WTC11 (cell line): ENCODE measurements at regions not wholly inside any gene's neighbourhood (a gene's known extent, or its start where the extent isn't known, plus 50 kb on each side); places are given as distances from the start of the nearest gene placed in this dataset.

ENCODE experiments used
- OVOL2 ChIP-seq: fragments of 250-450 bp; sonication (Bioruptor Pico); IDR thresholded peaks from 2 replicates; pipeline ENCODE4 v1.9.0; 2021; ENCODE audit warnings: mild to moderate bottlenecking, borderline replicate concordance
- TP53 ChIP-seq: sonication (generic); formaldehyde crosslinking; IDR thresholded peaks from 2 replicates; pipeline ENCODE4 v1.8.1; 2023; ENCODE audit warnings: mild to moderate bottlenecking, missing genetic modification reagents
- TF ChIP-seq, protein P1 (sequence below): sonication (generic); formaldehyde crosslinking; IDR thresholded peaks from 2 replicates; pipeline ENCODE4 v1.8.0; 2023; ENCODE audit warnings: missing genetic modification reagents
- TF ChIP-seq, protein P2 (sequence below): sonication (generic); formaldehyde crosslinking; IDR thresholded peaks from 2 replicates; pipeline ENCODE4 v1.8.0; 2022; ENCODE audit warnings: mild to moderate bottlenecking, missing genetic modification reagents
- TF ChIP-seq, protein P3 (sequence below): fragments of 200-600 bp; IDR thresholded peaks from 2 replicates; pipeline ENCODE4 v1.8.0; 2022; ENCODE audit warnings: antibody characterized with exemption

DNA sequence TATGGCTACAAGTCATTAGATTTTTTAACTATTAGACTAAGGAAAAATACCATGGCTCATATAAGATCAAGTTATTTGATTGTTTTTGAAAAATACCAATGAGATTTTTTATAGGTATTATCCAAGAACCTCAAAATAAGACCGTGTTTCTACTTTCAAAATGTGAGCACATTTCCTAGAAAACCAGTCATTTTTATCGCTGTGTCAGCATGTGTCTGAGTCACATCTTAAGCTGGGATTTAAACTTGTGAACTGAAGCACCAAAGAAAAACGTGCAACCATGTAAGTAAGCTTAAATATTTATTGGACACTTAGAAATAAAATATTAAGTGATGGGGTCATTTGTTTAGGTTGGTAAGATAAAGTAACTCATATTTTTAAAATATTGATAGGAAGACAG lies 1676.0 kb upstream of the NUDT12 start:
- TF ChIP-seq, protein P1, sequence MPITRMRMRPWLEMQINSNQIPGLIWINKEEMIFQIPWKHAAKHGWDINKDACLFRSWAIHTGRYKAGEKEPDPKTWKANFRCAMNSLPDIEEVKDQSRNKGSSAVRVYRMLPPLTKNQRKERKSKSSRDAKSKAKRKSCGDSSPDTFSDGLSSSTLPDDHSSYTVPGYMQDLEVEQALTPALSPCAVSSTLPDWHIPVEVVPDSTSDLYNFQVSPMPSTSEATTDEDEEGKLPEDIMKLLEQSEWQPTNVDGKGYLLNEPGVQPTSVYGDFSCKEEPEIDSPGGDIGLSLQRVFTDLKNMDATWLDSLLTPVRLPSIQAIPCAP (CRISPR knock-in tag), result no peak
- TF ChIP-seq OVOL2 (CRISPR knock-in tag) (no peak), TP53 (no peak)
- TF ChIP-seq, protein P2, sequence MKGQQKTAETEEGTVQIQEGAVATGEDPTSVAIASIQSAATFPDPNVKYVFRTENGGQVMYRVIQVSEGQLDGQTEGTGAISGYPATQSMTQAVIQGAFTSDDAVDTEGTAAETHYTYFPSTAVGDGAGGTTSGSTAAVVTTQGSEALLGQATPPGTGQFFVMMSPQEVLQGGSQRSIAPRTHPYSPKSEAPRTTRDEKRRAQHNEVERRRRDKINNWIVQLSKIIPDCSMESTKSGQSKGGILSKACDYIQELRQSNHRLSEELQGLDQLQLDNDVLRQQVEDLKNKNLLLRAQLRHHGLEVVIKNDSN (CRISPR knock-in tag), result no peak
- TF ChIP-seq, protein P3, sequence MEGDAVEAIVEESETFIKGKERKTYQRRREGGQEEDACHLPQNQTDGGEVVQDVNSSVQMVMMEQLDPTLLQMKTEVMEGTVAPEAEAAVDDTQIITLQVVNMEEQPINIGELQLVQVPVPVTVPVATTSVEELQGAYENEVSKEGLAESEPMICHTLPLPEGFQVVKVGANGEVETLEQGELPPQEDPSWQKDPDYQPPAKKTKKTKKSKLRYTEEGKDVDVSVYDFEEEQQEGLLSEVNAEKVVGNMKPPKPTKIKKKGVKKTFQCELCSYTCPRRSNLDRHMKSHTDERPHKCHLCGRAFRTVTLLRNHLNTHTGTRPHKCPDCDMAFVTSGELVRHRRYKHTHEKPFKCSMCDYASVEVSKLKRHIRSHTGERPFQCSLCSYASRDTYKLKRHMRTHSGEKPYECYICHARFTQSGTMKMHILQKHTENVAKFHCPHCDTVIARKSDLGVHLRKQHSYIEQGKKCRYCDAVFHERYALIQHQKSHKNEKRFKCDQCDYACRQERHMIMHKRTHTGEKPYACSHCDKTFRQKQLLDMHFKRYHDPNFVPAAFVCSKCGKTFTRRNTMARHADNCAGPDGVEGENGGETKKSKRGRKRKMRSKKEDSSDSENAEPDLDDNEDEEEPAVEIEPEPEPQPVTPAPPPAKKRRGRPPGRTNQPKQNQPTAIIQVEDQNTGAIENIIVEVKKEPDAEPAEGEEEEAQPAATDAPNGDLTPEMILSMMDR, result no peak
